HG03066 (cell line): ENCODE measurements at regions not wholly inside any gene's neighbourhood (a gene's known extent, or its start where the extent isn't known, plus 50 kb on each side); places are given as distances from the start of the nearest gene placed in this dataset.

Experiments used
- ATAC-seq: cut with Tn5 transposase; IDR thresholded peaks from one replicate; pipeline ENCODE4 v1.9.1; 2021; ENCODE audit warnings: low read depth; ENCODE audit not compliant: unreplicated experiment

DNA sequence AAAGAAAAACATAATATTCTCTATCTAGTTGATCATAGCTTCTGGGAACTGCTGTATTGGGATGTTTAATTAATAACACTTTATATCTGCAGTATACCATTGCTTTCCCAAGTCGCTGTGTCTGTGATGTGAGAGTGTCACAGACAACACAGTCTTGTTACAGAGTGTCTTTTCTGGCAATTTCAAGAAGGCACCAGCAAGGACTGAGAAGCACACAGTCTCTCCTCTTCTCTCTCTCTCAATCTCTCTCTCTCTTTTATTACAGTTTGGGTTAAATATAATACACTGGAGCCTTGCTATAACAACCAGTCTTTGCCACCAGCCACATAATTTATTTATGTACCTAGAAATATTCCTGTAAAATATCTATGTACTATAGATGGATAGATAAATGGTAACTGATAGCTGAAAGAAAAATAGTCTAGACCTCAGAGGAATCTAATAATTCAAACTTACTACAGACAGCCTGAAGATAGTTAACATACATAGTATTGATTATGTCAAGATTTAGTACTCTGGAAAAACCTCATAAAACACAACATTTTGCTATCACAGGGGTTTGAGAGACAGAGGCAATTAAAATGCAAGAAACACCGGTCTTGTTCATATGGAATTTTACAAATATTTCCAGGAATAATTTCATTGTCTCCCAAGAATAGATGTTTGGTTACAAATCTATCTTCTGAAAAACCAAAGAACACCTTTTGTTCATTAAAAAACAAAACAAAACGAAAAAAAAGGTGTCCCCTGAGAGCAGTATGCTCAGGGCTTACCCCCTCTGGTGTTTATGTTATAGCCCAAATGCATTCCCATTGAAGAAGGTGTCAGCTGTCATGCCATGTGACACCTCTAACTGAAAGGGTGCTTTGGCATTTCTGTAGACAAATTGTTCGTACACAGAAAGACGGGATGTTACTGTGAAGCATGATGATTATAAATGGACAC, 507.8 kb downstream of the TBC1D4 start:
- ATAC-seq: no peak

DNA sequence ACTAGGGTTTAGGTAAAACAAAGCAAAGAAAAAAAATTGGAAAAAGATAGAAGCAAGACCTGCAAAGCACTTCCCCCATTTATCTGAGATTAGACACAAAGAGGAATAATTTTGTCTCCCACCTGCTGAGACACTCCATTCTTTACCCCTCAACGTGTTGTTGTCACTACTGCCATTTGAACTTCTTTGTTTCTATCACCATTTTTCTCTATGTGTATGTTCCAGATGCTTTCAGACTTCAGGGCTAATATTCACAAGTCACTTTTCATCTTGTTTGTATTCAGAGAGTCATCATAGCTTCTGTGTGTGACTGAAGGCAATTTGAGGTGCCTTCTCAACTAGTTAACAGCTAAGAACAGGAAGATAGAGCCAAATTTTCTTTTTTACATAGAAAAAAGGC, 512.5 kb downstream of the TBC1D4 start:
- no peak for ATAC-seq

DNA sequence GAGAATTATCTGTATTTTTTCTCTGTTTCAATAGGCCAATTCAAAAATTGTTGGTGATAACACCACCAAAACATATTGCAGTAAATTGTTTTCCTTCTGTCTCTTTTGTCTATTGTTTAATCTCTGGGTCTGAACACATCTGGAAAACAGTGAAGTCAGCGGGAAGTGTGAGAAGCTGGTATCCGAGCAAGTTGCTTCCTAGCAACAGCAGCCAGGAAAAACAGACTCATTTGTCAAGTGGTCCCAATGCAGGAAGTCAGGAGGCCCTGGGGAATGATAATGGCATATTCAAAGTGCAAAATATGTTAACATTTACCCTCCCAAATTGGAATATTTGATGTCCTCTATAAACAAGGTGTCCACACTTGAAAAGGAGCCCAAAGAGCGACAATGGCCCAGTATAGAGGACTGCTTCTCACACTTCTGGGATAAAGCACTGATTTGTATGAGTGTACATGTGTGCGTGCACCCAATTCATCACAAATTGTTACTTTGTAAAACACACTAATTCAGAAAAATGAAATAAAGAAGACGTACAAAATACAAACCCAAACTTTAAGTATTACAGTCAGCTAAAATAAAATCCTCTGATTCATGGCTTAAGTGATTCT, 515.0 kb downstream of the TBC1D4 start:
- ATAC-seq: no peak

DNA sequence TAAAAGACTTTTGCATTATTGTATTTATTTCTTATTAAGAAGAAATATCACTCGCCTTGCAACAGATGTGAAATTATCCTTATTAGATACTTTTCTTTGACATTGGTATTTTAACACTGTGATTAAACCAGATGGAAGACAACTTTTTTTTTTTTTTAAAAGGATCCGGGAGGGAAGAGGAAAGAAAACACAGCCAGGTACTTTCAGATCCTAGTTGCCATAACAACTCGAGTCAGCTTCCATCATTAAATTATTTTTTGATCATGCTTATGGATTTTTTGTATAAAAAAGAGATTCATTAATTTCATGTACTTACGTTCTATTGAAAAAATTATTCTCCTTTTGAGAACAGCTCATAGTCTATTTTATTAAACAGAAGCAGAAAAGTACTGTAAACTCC, 515.7 kb downstream of the TBC1D4 start:
- ATAC-seq: no peak

DNA sequence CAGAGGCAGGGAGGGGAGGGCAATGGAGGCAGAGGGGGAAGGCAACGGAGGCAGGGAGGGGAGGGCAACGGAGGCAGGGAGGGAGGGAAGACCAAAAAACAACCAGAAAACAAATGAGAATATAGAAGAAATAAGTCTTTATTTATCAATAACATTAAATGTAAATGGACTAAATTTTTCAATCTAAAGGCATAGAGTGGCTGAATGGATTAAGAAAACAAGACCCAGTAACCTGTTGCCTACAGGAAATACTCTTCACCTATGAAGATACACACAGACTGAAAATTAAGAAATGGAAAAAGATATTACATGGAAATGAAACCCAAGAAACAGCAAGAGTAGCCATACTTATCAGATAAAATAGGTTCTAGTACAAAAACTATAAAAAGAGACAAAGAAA, 536.3 kb downstream of the TBC1D4 start:
- ATAC-seq: no peak

DNA sequence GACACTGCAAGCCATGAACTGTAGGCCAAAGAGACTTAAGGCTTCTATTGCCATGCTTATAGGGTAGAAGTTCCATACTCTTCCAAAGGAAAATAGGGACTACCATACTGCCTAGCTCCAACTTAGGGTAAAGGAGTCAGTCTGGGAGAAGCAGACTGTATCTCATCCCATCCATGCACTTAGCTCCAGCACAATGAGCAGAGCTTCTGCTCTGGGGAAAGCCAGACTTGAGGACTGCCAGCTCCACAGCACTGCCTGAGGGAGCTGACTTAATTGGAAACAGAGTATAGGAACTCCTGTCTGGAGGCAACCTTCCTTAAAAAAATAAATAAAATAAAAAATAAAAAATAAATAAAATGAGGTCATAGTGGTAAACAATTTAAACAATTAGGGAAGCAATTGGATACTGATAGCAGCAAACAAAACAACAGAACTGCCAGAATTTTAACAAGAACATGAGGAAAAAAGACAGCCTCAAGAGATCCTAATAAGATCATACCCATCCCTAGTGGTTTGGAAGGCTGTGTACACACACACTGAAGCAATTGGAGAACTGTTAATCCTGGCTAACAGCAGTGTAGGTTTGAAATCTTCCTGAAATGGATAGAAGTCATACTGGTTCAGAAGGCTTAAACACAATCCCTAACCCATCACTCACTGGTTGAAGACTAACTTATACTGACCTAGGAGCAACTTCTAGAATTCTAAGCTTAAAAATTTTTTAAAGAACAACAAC, 550.1 kb downstream of the TBC1D4 start:
- no peak for ATAC-seq

DNA sequence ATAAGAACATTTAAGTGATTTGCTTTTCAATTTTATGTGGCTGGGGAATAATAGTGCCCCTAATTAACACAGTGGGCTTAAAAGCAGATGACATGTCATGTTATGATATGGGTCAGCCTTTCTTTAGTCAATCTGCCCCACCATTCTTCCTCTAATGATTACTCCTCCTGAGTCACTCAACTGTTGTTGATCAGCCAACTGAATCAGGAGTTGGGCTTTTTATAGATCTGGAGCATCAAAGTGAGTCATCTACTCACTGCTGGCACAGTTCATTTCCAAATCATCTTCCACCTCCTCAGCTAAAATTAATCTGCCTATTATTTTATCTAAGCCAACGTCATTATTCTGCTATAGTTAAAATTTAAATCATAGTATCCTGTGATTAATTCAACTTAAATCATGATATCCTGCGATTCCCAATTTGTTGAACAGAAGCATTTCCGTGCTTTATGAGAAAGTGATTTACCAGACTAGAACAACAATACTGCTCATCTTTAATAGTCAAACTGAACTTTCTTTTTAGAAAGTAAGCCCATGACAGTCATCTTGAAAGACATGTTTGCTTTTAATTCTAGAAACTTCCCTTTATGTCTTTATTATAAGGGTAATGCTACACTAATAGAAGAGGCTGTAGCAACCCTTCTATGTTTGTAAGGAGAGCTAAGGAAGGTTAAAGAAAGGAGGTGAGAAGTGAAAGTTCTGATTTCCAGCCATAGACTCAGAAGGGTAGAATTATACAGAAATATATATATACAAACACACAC, 551.4 kb downstream of the TBC1D4 start:
- no peak for ATAC-seq

DNA sequence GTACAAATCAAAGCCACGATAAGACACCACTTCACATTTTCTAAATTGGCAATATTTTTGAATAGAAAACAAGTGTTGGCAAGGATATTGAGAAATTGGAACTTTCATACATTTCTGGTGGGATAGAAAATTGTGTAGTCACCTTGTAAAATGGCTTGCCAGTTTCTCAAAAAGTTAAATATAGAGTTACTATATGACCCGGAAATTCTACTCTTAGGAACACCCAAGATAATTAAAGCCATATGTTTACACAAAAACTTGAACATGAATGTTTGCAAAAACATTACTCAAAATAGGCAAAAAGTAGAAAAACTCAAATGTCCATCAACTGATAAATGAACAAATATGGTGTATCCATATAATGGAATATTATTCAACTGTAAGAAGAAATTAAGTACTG, 552.5 kb downstream of the TBC1D4 start:
- no peak for ATAC-seq

DNA sequence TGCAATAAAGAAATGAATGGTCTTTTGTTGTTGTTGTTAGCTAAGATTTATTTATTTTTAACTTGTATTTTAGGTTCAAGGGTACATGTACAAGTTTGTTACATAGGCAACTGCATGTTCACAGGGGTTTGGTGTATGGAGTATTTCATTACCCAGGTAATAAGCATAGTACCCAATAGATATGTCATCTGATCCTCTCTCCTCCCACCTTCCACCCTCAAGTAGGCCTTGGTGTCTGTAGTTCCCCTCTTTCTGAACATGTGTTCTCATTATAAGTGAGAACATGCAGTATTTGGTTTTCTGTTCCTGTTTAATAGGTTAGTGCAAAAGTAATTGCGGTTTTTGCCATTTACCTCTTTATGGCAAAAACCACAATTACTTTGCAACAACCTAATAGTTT, 554.1 kb downstream of the TBC1D4 start:
- ATAC-seq: no peak

DNA sequence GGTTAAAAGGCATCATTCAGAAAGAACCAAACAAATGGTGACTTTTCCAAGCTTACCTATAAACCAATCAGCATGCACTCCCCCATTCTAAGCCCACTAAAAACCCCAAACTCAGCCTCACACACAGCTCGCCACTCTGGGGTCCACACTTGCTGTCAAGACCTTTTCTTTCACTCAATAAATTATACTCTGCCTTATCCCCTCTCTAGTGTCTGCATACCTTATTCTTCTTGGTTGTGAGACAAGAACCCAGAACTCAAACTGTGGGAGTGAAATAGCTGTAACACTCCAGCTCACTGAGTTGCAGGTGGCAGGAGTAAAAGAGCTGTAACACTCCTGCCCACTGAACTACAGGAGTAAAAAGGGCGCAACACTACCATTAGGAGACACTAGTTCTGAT, 559.0 kb downstream of the TBC1D4 start:
- no peak for ATAC-seq

DNA sequence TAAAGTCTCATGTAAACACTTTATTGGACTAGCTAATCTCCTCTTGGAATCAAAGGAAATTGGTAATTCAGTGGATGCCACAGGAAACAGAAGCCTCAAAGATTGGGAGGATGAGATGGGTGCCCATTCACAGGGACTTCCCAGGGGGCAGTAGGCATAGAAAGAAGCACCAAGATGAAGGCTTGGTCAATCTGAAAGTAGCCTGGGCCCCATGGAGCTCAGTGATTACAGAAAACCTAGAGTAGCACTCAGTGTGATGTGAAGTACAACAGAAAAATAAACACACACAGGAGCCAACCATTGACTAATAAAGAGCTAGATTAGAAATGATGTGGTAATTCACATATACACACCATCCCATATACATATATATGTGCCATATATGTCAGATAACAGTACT, 560.6 kb downstream of the TBC1D4 start:
- no peak for ATAC-seq

DNA sequence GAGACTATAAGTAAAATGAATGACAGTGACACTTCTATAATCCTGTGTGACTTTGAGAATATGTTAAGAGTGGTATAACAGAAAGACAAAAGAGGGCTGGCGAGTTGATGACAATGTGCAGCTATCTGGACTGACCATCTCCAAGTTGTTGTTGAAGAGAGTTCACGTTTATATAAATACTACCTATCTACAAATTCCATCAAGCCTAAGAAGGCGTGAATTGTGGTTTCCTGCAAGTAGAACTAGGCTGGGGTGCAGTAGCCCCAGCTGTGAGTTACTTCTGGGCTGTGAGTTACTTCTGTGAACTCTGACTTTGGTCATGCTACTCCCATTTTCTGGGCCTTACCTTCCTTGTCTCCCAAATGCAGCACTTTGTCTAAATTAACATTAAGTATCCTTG, 561.0 kb downstream of the TBC1D4 start:
- ATAC-seq: no peak

DNA sequence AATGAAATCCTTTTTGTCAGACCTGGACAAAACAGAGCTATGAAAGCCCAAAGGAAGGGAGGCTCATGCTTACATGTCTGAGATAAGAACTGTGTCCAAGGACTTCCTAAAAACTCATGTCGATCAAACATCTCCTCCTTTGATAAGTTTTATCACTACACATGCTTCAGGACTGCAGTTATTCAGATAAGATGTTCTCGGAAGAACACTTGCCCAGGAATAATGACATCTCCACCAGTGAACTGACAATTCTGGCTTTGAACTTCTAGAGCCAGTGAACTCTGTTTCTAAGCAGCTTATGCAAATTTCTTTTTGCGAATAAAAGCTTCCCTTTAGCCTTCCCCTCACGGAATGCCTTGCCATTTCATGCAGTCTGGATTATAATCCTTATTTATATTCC, 561.6 kb downstream of the TBC1D4 start:
- ATAC-seq: no peak

DNA sequence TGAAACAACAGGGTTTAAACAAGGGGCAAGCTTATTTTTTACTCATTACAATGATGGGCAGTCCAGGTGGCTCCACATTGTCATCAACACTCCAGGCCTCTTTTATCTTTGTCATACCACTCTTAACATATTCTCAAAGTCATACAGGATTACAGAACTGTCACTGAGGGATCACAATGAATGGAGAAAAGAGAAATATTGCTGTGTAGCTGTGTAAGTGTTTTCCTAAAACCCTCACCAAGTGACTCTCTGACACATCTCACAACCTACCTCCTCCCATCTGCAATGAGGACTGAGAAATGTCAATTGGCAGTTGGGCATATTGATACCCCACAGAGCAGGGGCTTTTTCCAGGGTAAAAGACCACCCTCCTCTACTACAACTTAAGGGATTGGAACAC, 562.1 kb downstream of the TBC1D4 start:
- ATAC-seq: no peak

DNA sequence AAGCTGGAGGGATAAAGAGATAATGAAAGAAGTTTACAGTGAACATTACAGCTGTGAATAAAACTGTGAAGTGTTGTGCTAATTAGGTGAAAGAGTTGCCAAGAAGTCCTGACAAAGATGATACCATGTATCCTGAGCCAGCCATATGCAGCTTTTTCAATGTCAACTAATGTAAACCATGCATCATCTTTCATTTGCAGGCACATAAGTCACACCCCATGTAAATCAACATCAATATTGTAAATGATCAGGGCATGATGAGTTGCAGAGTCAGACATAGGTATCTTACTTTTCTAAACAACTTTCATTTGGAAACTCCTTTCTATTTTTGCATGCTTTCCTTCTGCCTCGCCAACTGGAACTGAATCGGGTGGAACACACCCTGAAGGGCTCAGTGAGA, 569.1 kb downstream of the TBC1D4 start:
- ATAC-seq: no peak

DNA sequence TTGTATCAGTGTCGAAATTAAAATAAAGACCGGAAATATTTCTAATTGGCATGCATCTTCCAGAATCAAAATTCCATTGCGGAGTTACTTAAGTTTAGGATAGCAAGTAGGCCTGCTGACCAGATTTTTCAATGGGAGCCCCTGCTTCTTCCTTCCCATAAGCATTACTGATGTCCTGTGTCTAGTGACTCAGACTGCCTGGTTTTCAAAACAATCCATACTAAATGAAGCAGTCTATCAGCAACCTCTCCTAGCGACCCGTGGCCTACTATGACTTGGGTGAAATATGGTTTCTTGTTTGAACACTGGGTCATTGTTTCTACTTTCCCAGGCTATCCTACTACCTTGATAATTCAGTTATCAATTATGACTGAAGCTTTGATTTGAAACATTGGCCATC, 571.6 kb downstream of the TBC1D4 start:
- no peak for ATAC-seq

DNA sequence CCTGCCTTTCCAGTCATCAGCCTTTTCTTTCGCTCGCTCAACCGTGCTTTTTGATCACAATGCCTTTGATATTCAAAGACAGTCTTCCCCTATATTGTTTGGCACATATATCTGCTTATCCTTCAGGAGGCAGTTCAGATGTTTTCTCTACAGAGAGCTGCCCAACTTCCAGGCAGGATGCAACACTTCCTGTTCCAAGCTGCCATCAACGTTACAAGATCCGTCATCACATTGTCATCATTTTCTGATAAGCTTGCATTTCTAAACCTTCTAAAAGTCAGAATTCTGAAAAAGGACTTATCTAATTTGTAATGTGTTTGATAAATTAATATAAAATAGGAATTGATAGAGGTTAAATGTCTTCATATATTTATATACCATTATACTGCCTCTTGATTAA, 574.2 kb downstream of the TBC1D4 start:
- no peak for ATAC-seq

DNA sequence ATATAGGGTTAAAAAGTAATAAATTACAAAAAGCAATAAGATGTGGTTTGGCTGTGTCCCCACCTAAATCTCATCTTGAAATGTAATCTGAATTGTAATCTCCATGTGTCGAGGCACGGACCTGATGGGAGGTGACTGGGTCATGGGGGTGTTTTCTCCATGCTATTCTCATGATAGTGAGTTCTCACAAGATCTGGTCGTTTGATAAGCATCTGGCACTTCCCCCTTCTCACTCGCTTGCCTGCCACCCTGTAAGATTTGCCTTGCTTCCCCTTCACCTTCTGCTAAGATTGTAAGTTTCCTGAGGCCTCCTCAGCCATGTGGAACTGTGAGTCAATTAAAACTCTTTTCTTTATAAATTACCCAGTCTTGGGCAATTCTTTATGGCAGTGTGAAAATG, 577.4 kb downstream of the TBC1D4 start:
- no peak for ATAC-seq

DNA sequence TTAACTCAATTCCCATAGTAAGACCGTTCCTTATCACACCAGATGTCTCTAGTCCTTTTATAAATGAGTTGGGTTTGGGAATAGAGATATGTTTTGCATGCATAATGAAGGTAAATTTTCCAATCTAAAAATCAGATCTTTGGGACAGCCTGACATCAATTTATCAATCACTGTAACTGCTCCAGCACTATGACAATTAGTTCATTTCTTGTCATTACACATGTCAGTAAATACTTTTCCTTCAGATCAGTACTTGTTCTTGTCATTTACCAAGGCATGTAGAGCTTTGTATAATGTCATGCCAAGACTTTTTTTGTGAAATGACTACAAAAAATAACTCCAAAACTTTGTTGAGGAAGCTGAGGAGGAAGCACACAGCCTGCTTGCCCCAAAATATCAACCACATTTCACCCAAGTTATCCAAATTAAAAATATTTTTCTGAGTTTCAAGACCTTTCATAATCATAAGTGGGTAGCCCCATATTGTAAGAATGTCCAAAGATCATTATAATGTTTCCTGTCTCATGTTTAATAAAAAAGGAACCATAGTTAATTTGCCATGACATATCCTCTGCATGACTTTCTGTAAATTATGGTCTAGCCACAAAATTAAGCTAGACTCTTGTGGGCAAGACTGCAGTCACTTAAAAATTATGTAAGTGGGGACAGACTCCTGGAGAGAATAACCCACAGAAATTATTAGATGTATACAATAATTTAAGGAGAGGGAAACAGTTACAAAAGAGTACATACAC, 586.8 kb downstream of the TBC1D4 start:
- ATAC-seq: no peak

DNA sequence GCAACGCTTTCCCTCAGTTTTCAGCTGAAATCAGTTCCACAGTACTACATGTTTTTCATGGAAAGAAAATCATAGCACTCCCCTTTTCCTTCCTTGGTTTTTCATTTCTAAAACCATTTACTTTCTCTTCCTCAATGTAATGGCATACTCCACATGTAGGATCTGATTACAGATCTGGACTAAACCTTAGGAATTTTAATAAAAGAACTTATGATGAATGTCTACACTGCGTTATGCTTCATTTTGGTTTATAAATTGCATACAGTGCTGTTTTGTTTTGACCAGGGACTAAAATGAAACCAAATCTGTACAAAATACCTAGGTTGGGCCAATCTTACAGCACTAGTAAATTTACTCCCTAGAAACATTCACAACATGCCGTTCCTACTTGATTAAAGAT, 589.9 kb downstream of the TBC1D4 start:
- no peak for ATAC-seq
